Loucy (cell line): ENCODE measurements at regions not wholly inside any gene's neighbourhood (a gene's known extent, or its start where the extent isn't known, plus 50 kb on each side); places are given as distances from the start of the nearest gene placed in this dataset.

Source experiments
- H2AFZ ChIP-seq: fragments of 200-600 bp; sonication (generic); 2 replicates; pipeline ENCODE4 v1.6.0; 2016; ENCODE audit warnings: antibody characterized with exemption, mild to moderate bottlenecking, low read length, moderate library complexity
- H3F3A ChIP-seq: fragments of 200-600 bp; 2 replicates; pipeline ENCODE4 v1.6.0; 2016; ENCODE audit warnings: antibody characterized with exemption, low read depth, mild to moderate bottlenecking
- H3K27me3 ChIP-seq: fragments of 200-600 bp; sonication (generic); 2 replicates; pipeline ENCODE4 v1.6.1; 2014; ENCODE audit warnings: low read length, mild to moderate bottlenecking; ENCODE audit not compliant: insufficient read depth, poor library complexity, severe bottlenecking
- H3K36me3 ChIP-seq: fragments of 200-600 bp; sonication (generic); 2 replicates; pipeline ENCODE4 v1.6.1; 2016; ENCODE audit warnings: low read length; ENCODE audit not compliant: insufficient read depth
- H3K4me1 ChIP-seq: fragments of 200-600 bp; sonication (generic); 2 replicates; pipeline ENCODE4 v1.5.1; 2014; ENCODE audit warnings: low read length, mild to moderate bottlenecking; ENCODE audit not compliant: insufficient read depth, poor library complexity, severe bottlenecking
- H3K4me2 ChIP-seq: fragments of 200-600 bp; sonication (generic); 2 replicates; pipeline ENCODE4 v1.6.0; 2014; ENCODE audit warnings: antibody characterized with exemption, low read length, low read depth, mild to moderate bottlenecking; ENCODE audit not compliant: poor library complexity, severe bottlenecking
- H3K4me3 ChIP-seq: fragments of 200-600 bp; sonication (generic); 2 replicates; pipeline ENCODE4 v1.5.1; 2014; ENCODE audit warnings: low read length, mild to moderate bottlenecking, mixed read lengths; ENCODE audit not compliant: poor library complexity, severe bottlenecking
- H3K79me2 ChIP-seq: fragments of 200-600 bp; sonication (generic); 2 replicates; pipeline ENCODE4 v1.6.1; 2014; ENCODE audit warnings: low read length; ENCODE audit not compliant: insufficient read depth
- H3K9ac ChIP-seq: fragments of 200-600 bp; sonication (generic); 2 replicates; pipeline ENCODE4 v1.6.0; 2014; ENCODE audit warnings: mild to moderate bottlenecking, low read depth, low read length, moderate library complexity; ENCODE audit not compliant: poor library complexity, severe bottlenecking
- H3K9me2 ChIP-seq: fragments of 200-600 bp; sonication (generic); replicated peaks from 2 replicates; pipeline ENCODE4 v1.6.1; 2016; ENCODE audit warnings: low read depth, low read length, mixed read lengths
- H3K9me3 ChIP-seq: fragments of 200-600 bp; sonication (generic); 2 replicates; pipeline ENCODE4 v1.6.1; 2014; ENCODE audit warnings: mild to moderate bottlenecking, antibody characterized with exemption, low read length, low read depth; ENCODE audit not compliant: insufficient read depth
- H4K20me1 ChIP-seq: fragments of 200-600 bp; sonication (generic); 2 replicates; pipeline ENCODE4 v1.6.0; 2014; ENCODE audit warnings: antibody characterized with exemption, low read length, mild to moderate bottlenecking; ENCODE audit not compliant: insufficient read depth, poor library complexity, severe bottlenecking
- CTCF ChIP-seq: fragments of 200-600 bp; sonication (generic); conservative IDR thresholded peaks from 2 replicates; pipeline ENCODE4 v1.5.1; 2014; ENCODE audit warnings: mild to moderate bottlenecking, antibody characterized with exemption, low read length
- EZH2phosphoT487 ChIP-seq: fragments of 200-600 bp; IDR thresholded peaks from 2 replicates; pipeline ENCODE4 v1.6.1; 2018; ENCODE audit warnings: antibody characterized with exemption, mild to moderate bottlenecking, moderate library complexity, borderline replicate concordance

GRCh38 chr14:101709962-101710931 lies 51.3 kb upstream of the PPP2R5C start:
- Histone ChIP-seq H3K9ac (no peak overlapping the region), H3K9me2 (no peaks in the 10 kb centered on the region), H3K4me3 (no peak overlapping the region), H4K20me1 (no peaks in the 10 kb centered on the region), H3F3A (no peaks in the 10 kb centered on the region), H3K4me2 (no peak overlapping the region), H2AFZ (no peak overlapping the region), H3K27me3 (peaks cover 48% of the 10 kb centered on the region), H3K9me3 (no peaks in the 10 kb centered on the region), H3K4me1 (no peaks in the 10 kb centered on the region), H3K79me2 (no peaks in the 10 kb centered on the region), H3K36me3 (no peaks in the 10 kb centered on the region)
- no peak for TF ChIP-seq CTCF
- TF ChIP-seq EZH2phosphoT487: no peak

GRCh38 chr14:101711041-101711856 lies 50.3 kb upstream of the PPP2R5C start:
- Histone ChIP-seq H3K27me3 (peaks cover 58% of the 10 kb centered on the region), H2AFZ (no peak overlapping the region), H3K4me1 (no peaks in the 10 kb centered on the region), H3F3A (no peaks in the 10 kb centered on the region), H3K9ac (no peak overlapping the region), H3K4me3 (no peak overlapping the region), H3K79me2 (no peaks in the 10 kb centered on the region), H3K9me2 (no peaks in the 10 kb centered on the region), H3K4me2 (no peak overlapping the region), H3K36me3 (no peaks in the 10 kb centered on the region), H4K20me1 (no peaks in the 10 kb centered on the region), H3K9me3 (no peaks in the 10 kb centered on the region)
- no peak for TF ChIP-seq EZH2phosphoT487
